ENCODE measurements at regions not wholly inside any gene's neighbourhood (a gene's known extent, or its start where the extent isn't known, plus 50 kb on each side); places are given as distances from the start of the nearest gene placed in this dataset.

- Mint-ChIP-seq H3K4me1 (ENCODE audit: low read depth) (no peaks in the 10 kb centered on the region), H3K27ac (no peak overlapping the region), H3K4me3 (no peak overlapping the region), H3K27me3 (ENCODE audit: insufficient read depth) (no peaks in the 10 kb centered on the region), H3K36me3 (ENCODE audit: low read depth) (no peaks in the 10 kb centered on the region), H3K9me3 (peaks cover 7% of the 10 kb centered on the region)
- no peak for DNase-seq (ENCODE audit: low spot score)
- intact Hi-C loops (cut with micrococcal nuclease) = no loop called here
These were observed 214.5 kb upstream of the GRAMD2B start for GRCh38 chr5:126208691-126209090.

- no peaks in the 10 kb centered on the region for H3K4me1 Mint-ChIP-seq (ENCODE audit: low read depth)
- no peaks in the 10 kb centered on the region for H3K36me3 Mint-ChIP-seq (ENCODE audit: low read depth)
- H3K4me3 Mint-ChIP-seq = no peak overlapping the region
- H3K9me3 Mint-ChIP-seq = peaks cover 3% of the 10 kb centered on the region
- H3K27ac Mint-ChIP-seq = no peak overlapping the region
- no peaks in the 10 kb centered on the region for H3K27me3 Mint-ChIP-seq (ENCODE audit: insufficient read depth)
- DNase-seq (ENCODE audit: low spot score) = no peak
- intact Hi-C loops (cut with micrococcal nuclease) = no loop called here
These were observed 212.3 kb upstream of the GRAMD2B start for GRCh38 chr5:126210955-126211354.

DNA sequence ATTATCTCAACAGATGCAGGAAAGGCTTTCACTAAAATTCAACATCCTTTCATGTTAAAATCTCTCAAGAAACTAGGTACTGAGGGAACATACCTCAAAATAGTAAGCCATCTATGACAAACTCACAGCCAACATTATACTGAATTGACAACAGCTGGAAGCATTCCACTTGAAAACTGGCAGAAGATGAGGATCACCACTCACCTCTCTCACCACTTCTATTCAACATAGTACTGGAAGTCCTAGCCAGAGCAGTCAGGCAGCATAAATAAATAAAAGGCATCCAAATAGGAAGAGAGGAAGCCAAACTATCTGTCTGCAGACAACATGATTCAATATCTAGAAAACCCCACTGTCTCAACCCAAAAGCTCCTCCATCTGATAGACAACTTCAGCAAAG lies 203.6 kb upstream of the GRAMD2B start:
- DNase-seq (ENCODE audit: low spot score) = no peak
- no peaks in the 10 kb centered on the region for H3K36me3 Mint-ChIP-seq (ENCODE audit: low read depth)
- H3K4me3 Mint-ChIP-seq = no peak overlapping the region
- H3K27me3 Mint-ChIP-seq (ENCODE audit: insufficient read depth) = no peaks in the 10 kb centered on the region
- H3K4me1 Mint-ChIP-seq (ENCODE audit: low read depth) = no peaks in the 10 kb centered on the region
- H3K27ac Mint-ChIP-seq = no peak overlapping the region
- intact Hi-C loops (cut with micrococcal nuclease) = no loop called here
- H3K9me3 Mint-ChIP-seq = peaks cover 3% of the 10 kb centered on the region

DNA sequence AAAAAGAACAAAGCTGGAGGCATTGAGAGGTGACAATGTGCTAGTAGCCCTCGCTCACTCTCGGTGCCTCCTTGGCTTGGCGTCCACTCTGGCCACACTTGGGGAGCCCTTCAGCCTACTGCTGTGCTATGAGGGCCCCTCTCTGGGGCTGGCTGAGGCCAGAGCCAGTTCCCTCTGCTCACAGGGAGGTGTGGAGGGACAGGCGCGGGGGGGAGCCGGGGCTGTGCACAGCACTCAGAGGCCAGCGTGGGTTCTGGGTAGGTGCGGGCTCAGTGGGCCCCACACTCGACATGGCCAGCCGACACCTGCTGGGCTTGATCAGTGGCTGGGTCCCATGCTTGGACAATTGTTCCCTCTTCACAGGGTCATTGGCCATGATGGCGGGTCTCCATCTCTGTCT lies 202.5 kb upstream of the GRAMD2B start:
- H3K4me3 Mint-ChIP-seq = no peak overlapping the region
- no peak overlapping the region for H3K27ac Mint-ChIP-seq
- H3K27me3 Mint-ChIP-seq (ENCODE audit: insufficient read depth) = no peaks in the 10 kb centered on the region
- no peaks in the 10 kb centered on the region for H3K36me3 Mint-ChIP-seq (ENCODE audit: low read depth)
- DNase-seq (ENCODE audit: low spot score) = no peak
- H3K9me3 Mint-ChIP-seq = peaks cover 3% of the 10 kb centered on the region
- intact Hi-C loops (cut with micrococcal nuclease) = no loop called here
- no peaks in the 10 kb centered on the region for H3K4me1 Mint-ChIP-seq (ENCODE audit: low read depth)

GRCh38 chr5:126228934-126229333 lies 194.3 kb upstream of the GRAMD2B start:
- H3K4me3 Mint-ChIP-seq = no peak overlapping the region
- no peaks in the 10 kb centered on the region for H3K27me3 Mint-ChIP-seq (ENCODE audit: insufficient read depth)
- no peak for DNase-seq (ENCODE audit: low spot score)
- no peak overlapping the region for H3K27ac Mint-ChIP-seq
- H3K4me1 Mint-ChIP-seq (ENCODE audit: low read depth) = no peaks in the 10 kb centered on the region
- peaks cover 17% of the 10 kb centered on the region for H3K9me3 Mint-ChIP-seq
- intact Hi-C loops (cut with micrococcal nuclease) = no loop called here
- H3K36me3 Mint-ChIP-seq (ENCODE audit: low read depth) = no peaks in the 10 kb centered on the region

DNA sequence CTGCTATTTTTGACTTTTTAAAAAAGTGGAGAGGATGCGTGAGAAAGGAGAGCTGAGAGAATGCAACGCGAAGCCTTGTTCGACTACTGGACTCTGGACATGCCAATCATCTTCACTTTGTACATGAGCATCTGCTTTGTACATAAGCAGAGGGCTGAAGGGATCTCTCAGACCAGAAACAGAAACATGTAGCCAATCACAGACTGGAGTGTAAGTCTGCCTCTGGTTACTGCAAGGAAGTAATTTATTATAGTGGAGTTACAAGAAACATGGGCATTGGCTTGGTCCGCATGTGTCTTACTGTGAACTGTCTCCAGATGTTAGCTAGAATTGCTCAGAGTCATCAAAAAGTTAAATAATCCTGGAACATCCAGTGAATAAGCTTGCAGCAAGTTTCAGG lies 190.0 kb upstream of the GRAMD2B start:
- H3K9me3 Mint-ChIP-seq = peaks cover 3% of the 10 kb centered on the region
- H3K4me1 Mint-ChIP-seq (ENCODE audit: low read depth) = no peaks in the 10 kb centered on the region
- H3K36me3 Mint-ChIP-seq (ENCODE audit: low read depth) = no peaks in the 10 kb centered on the region
- DNase-seq (ENCODE audit: low spot score) = no peak
- no peaks in the 10 kb centered on the region for H3K27me3 Mint-ChIP-seq (ENCODE audit: insufficient read depth)
- intact Hi-C loops (cut with micrococcal nuclease) = no loop called here
- no peak overlapping the region for H3K27ac Mint-ChIP-seq
- H3K4me3 Mint-ChIP-seq = no peak overlapping the region

DNA sequence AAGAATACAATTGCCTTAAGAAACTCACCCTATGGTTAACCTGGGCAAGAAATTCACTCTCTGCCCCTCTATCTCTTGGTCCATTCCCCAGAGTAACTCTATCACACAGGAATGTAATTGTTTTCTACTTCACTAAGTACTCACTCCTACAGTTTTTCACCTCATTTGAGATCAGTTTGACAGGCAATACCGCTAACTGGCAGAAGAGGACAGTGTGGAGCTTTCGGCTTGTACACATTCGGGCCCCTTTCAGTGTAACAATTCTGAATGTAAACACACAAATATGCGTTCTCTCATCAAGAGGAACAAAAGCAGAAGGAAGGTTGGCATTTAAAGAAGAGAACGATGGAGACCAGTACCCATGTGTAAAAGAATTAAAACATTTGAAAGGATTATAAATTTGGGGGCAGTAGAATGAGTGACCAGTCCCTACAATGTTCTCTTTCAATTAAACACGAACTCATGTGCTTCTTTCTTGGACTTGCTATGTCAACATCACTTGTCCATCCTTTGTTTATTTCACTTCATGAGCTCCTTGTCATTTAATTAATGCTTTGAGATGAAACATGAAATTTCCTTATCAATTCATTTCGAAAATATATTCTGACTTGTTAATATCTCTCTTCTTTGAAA lies 188.5 kb upstream of the GRAMD2B start:
- Mint-ChIP-seq H3K4me1 (ENCODE audit: low read depth) (no peaks in the 10 kb centered on the region), H3K27ac (no peak overlapping the region), H3K36me3 (ENCODE audit: low read depth) (no peaks in the 10 kb centered on the region), H3K4me3 (no peak overlapping the region), H3K9me3 (peaks cover 3% of the 10 kb centered on the region), H3K27me3 (ENCODE audit: insufficient read depth) (no peaks in the 10 kb centered on the region)
- intact Hi-C loops (cut with micrococcal nuclease) = no loop called here
- DNase-seq (ENCODE audit: low spot score) = no peak

DNA sequence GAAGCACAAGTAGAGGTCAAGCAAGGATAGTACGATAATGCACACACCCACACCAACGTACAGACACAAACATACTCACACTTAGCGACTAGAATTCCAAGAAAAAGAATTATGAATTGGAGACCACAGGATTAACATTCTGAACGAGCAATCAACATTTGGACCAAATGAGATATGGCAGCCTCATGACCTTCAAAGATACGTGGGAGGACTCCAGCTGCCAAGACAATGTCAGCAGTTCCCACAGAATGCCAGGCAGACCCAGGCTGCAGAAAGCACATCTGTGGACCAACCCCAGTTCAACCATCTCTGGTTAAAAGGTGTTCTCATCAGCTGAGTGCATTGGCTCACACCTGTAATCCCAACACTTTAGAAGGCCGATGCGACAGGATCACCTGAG lies 187.6 kb upstream of the GRAMD2B start:
- H3K4me3 Mint-ChIP-seq = no peak overlapping the region

DNA sequence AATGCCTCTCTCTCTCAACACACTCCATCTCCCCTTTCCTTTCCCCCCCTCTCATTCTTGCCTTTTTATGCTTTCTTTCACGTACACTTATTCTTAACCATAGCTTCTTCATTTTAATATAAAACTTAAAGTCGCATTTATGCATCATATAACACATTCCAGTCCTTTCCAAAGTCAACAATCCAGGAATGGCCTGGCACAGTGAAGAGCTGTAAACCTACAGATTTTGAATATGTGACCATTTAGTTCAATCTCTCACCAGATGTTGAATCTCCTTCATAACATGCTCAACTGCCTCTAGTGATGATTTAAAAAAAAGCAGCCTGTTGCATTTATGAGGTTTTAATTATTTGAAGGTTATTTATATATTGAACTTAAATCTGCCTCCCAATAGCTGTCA lies 186.2 kb upstream of the GRAMD2B start:
- no peaks in the 10 kb centered on the region for H3K9me3 Mint-ChIP-seq
- H3K4me1 Mint-ChIP-seq (ENCODE audit: low read depth) = no peaks in the 10 kb centered on the region
- intact Hi-C loops (cut with micrococcal nuclease) = no loop called here
- H3K27me3 Mint-ChIP-seq (ENCODE audit: insufficient read depth) = no peaks in the 10 kb centered on the region
- no peak for DNase-seq (ENCODE audit: low spot score)
- H3K27ac Mint-ChIP-seq = no peak overlapping the region
- no peak overlapping the region for H3K4me3 Mint-ChIP-seq
- H3K36me3 Mint-ChIP-seq (ENCODE audit: low read depth) = no peaks in the 10 kb centered on the region

More for the DNA sequence above, 187.6 kb upstream of the GRAMD2B start:
- Mint-ChIP-seq H3K36me3 (ENCODE audit: low read depth) (no peaks in the 10 kb centered on the region), H3K9me3 (no peaks in the 10 kb centered on the region), H3K4me1 (ENCODE audit: low read depth) (no peaks in the 10 kb centered on the region), H3K27me3 (ENCODE audit: insufficient read depth) (no peaks in the 10 kb centered on the region), H3K27ac (no peak overlapping the region)
- DNase-seq (ENCODE audit: low spot score) = no peak
- intact Hi-C loops (cut with micrococcal nuclease) = no loop called here

DNA sequence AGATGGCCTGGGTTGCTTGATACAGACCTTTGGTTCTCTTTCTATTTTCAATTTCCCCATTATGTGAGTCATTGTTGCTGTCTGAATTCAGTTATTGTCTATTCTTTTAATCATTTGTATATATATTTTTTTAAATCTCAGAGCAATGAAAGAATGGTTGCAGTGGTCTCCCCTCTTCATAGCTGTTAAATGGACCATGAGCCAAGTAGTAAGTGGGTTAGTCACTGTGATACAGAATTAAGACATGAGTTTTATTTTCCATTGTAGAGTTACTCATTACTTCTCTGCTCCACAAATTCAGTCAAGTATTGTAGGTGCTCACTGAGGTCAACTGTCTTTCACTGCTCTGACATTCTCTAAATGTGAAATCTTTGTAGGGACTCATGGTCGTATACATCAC lies 174.6 kb upstream of the GRAMD2B start:
- intact Hi-C loops (cut with micrococcal nuclease) = no loop called here
- no peak overlapping the region for H3K4me3 Mint-ChIP-seq
- H3K27me3 Mint-ChIP-seq (ENCODE audit: insufficient read depth) = no peaks in the 10 kb centered on the region
- no peak overlapping the region for H3K27ac Mint-ChIP-seq
- H3K4me1 Mint-ChIP-seq (ENCODE audit: low read depth) = no peaks in the 10 kb centered on the region
- no peak for DNase-seq (ENCODE audit: low spot score)
- H3K9me3 Mint-ChIP-seq = peaks cover 5% of the 10 kb centered on the region
- no peaks in the 10 kb centered on the region for H3K36me3 Mint-ChIP-seq (ENCODE audit: low read depth)

- no peak for DNase-seq (ENCODE audit: low spot score)
- Mint-ChIP-seq H3K36me3 (ENCODE audit: low read depth) (no peaks in the 10 kb centered on the region), H3K4me1 (ENCODE audit: low read depth) (no peaks in the 10 kb centered on the region), H3K27me3 (ENCODE audit: insufficient read depth) (no peaks in the 10 kb centered on the region), H3K4me3 (no peak overlapping the region), H3K27ac (no peak overlapping the region), H3K9me3 (peaks cover 5% of the 10 kb centered on the region)
- intact Hi-C loops (cut with micrococcal nuclease) = no loop called here
These were observed 172.2 kb upstream of the GRAMD2B start for GRCh38 chr5:126251024-126251423.

GRCh38 chr5:126253406-126253805 lies 169.8 kb upstream of the GRAMD2B start:
- intact Hi-C loops (cut with micrococcal nuclease) = no loop called here
- no peak overlapping the region for H3K27ac Mint-ChIP-seq

DNA sequence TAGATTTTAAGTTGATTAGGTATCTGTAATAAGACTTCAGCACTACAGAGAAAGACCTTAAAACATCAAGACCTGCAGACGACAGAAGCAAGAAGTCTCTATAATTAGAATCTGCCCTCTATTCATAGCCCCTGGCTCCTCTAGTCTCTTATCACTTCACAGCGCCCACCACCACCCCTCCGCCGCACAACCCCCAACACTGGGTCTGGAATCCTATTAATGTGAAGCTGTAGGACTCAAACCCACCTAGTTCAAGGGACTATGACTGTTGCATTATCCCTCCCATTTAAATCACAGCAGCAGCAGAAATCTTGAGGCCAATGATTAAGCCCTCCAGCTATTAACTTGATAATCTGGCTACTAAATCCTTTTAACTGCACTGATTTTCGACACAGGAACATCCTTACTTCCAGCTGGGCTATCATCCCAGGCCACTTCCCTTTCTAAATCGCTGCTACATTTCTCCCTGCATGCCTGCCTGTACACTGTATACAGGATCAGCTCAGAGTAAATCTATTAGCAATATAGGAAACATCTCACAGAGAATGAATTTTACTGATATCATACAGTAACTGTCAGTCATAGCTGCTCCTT lies 159.5 kb upstream of the GRAMD2B start:
- Mint-ChIP-seq H3K27me3 (ENCODE audit: insufficient read depth) (no peaks in the 10 kb centered on the region), H3K4me1 (ENCODE audit: low read depth) (no peaks in the 10 kb centered on the region), H3K4me3 (no peak overlapping the region), H3K9me3 (no peaks in the 10 kb centered on the region), H3K36me3 (ENCODE audit: low read depth) (no peaks in the 10 kb centered on the region), H3K27ac (no peak overlapping the region)
- no peak for DNase-seq (ENCODE audit: low spot score)
- intact Hi-C loops (cut with micrococcal nuclease) = no loop called here

More at GRCh38 chr5:126253406-126253805, 169.8 kb upstream of the GRAMD2B start:
- peaks cover 15% of the 10 kb centered on the region for H3K9me3 Mint-ChIP-seq
- no peaks in the 10 kb centered on the region for H3K4me1 Mint-ChIP-seq (ENCODE audit: low read depth)
- no peak for DNase-seq (ENCODE audit: low spot score)
- H3K27me3 Mint-ChIP-seq (ENCODE audit: insufficient read depth) = no peaks in the 10 kb centered on the region
- H3K4me3 Mint-ChIP-seq = no peak overlapping the region
- no peaks in the 10 kb centered on the region for H3K36me3 Mint-ChIP-seq (ENCODE audit: low read depth)

DNA sequence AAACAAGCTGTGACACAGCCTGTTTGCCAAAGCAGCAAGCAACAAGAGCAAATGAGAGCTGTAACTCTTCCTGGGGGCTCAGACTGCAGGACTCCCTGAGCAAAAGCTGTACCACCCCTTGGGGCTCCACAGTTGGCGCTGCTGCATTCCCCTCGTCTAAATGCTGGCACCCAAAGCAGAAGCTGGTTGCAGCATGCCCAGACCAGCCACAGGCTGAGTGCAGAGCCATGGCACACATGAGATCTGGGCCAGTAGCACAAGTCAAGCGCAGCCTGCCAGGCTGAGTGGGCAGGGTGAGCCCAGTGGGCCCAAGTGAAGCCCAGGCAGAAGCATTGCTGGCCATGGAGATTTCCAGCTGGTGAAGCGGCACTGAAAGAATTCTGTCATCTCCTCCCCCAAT lies 157.3 kb upstream of the GRAMD2B start:
- Mint-ChIP-seq H3K27me3 (ENCODE audit: insufficient read depth) (no peaks in the 10 kb centered on the region), H3K4me1 (ENCODE audit: low read depth) (no peaks in the 10 kb centered on the region)
- intact Hi-C loops (cut with micrococcal nuclease) = no loop called here

More for the DNA sequence above, 157.3 kb upstream of the GRAMD2B start:
- Mint-ChIP-seq H3K9me3 (no peaks in the 10 kb centered on the region), H3K27ac (no peak overlapping the region), H3K4me3 (no peak overlapping the region), H3K36me3 (ENCODE audit: low read depth) (no peaks in the 10 kb centered on the region)
- no peak for DNase-seq (ENCODE audit: low spot score)

Measured in activated T-helper 1 cell treated with anti-CD3 and anti-CD28 coated beads, Interleukin-12 subunit alpha, Interleukin-12 subunit beta, Interleukin-2, Interleukin-4 antibody, amounts not matched to agents 30 ng/mL and 10 ng/mL and 1 ng/mL, durations not matched to agents 14 hours and 24 hours and 36 hours (primary cell).